Left lung (tissue), 4 donors: ENCODE measurements at regions not wholly inside any gene's neighbourhood (a gene's known extent, or its start where the extent isn't known, plus 50 kb on each side); places are given as distances from the start of the nearest gene placed in this dataset.
"Not testable (repeated sequence)": the region's sequence is repeated elsewhere in the genome, so short reads cannot be mapped to it uniquely, and the experiment has no call there.

Source experiments
- ATAC-seq: fragments of 200-7000 bp; cut with Tn5 transposase; one replicate; pipeline ENCODE4 v1.9.1; 2020; ENCODE audit warnings: moderate library complexity
- DNase-seq, 4 donors: peaks; one replicate each; pipeline ENCODE4 v3.0.0-alpha.2; 2013 to 2020
- H3K27ac ChIP-seq, 2 donors: fragments of 200-600 bp; sonication (generic) in 1 of 2; one replicate each; pipeline versions ENCODE4 v1.5.0 to v1.8.0; 2020 to 2021
- H3K27me3 ChIP-seq, 2 donors: fragments of 200-600 bp; sonication (generic) in 1 of 2; one replicate each; pipeline versions ENCODE4 v1.5.0 to v1.8.0; 2020 to 2021
- H3K36me3 ChIP-seq, 2 donors: fragments of 200-600 bp; sonication (generic) in 1 of 2; one replicate each; pipeline versions ENCODE4 v1.5.0 to v1.8.0; 2020 to 2021
- H3K4me1 ChIP-seq, 2 donors: fragments of 200-600 bp; one replicate each; pipeline ENCODE4 v1.8.0; 2021
- H3K4me3 ChIP-seq, 2 donors: fragments of 200-600 bp; sonication (generic) in 1 of 2; one replicate each; pipeline versions ENCODE4 v1.5.0 to v1.8.0; 2020 to 2021; ENCODE audit warnings: mild to moderate bottlenecking in 1 of 2
- H3K9me3 ChIP-seq, 2 donors: fragments of 200-600 bp; sonication (generic) in 1 of 2; one replicate each; pipeline versions ENCODE4 v1.5.0 to v1.8.0; 2020 to 2021
- CTCF ChIP-seq, 2 donors: fragments of 200-600 bp; sonication (generic) in 1 of 2; IDR thresholded peaks; one replicate each; pipeline versions ENCODE4 v1.5.0 to v1.8.0; 2021; ENCODE audit warnings: antibody characterized with exemption in 2 of 2
- intact Hi-C, 2 donors: fragments of 100-400 bp; cut with DNase I; formaldehyde crosslinking; loops; one replicate each; pipeline versions ENCODE4 v1.11.2 to v1.14.2; 2022
- donor health status: DM: no; HTN: yes; CAD: no.
- donor health status: DM: no; HTN: no; CAD: no.

- no peaks in the 10 kb centered on the region for H3K4me1 ChIP-seq
- intact Hi-C loops: no loop called here
- no peak for DNase-seq
- TF ChIP-seq CTCF (IDR thresholded peaks at IDR 0.05): no peak
- H3K36me3 ChIP-seq: no peaks in the 10 kb centered on the region
- H3K9me3 ChIP-seq: no peaks in the 10 kb centered on the region
- no peak overlapping the region for H3K4me3 ChIP-seq
- no peaks in the 10 kb centered on the region for H3K27me3 ChIP-seq
- no peak overlapping the region for H3K27ac ChIP-seq
- no peak for ATAC-seq
Observed at GRCh38 chr3:173214576-173214975, 73.5 kb upstream of the SPATA16 start.

GRCh38 chr3:173199568-173199967 is 58.5 kb upstream of the SPATA16 start:
- no peaks in the 10 kb centered on the region for H3K36me3 ChIP-seq
- H3K27me3 ChIP-seq: no peaks in the 10 kb centered on the region
- no peak overlapping the region for H3K4me3 ChIP-seq
- intact Hi-C loops: no loop called here
- ATAC-seq (no peak), DNase-seq (no peak)
- H3K4me1 ChIP-seq: no peaks in the 10 kb centered on the region
- peaks cover 0 to 34% of the 10 kb centered on the region in 2 donors for H3K9me3 ChIP-seq
- H3K27ac ChIP-seq: no peak overlapping the region
- TF ChIP-seq CTCF (IDR thresholded peaks at IDR 0.05): no peak

GRCh38 chr3:173194868-173195267 is 53.8 kb upstream of the SPATA16 start:
- H3K4me1 ChIP-seq, H3K27ac ChIP-seq, H3K4me3 ChIP-seq, H3K27me3 ChIP-seq, H3K36me3 ChIP-seq, ATAC-seq, DNase-seq, intact Hi-C loops: not testable (repeated sequence)
- H3K9me3 ChIP-seq: peaks cover 0 to 26% of the 10 kb centered on the region in 2 donors

DNA sequence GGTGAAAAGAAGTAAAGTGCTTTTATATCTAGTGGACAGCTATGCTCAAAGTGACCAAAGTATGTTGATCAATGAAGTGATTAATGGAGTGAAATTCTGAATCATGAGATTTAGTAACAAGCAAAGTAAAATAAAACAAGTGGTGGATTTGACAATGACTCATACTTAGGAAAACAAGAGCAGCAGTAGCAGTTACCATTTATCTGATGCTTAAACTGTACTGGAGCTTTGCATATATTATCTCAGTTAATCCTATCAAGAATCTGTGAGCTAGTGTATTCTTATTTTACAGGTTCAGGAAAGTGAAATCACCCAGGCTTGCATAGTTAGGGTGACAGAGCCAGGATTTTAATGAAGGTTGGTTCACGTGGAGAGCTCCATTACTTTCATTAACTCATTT is 50.6 kb upstream of the SPATA16 start:
- Histone ChIP-seq H3K4me1 (no peaks in the 10 kb centered on the region), H3K36me3 (no peaks in the 10 kb centered on the region), H3K27ac (no peak overlapping the region), H3K27me3 (no peaks in the 10 kb centered on the region), H3K9me3 (peaks cover 0 to 24% of the 10 kb centered on the region in 2 donors), H3K4me3 (no peak overlapping the region)
- intact Hi-C loops: no loop called here
- ATAC-seq: no peak
- no peak for DNase-seq
- no peak for TF ChIP-seq CTCF (IDR thresholded peaks at IDR 0.05)
